ES-I3 (cell line): ENCODE measurements at regions not wholly inside any gene's neighbourhood (a gene's known extent, or its start where the extent isn't known, plus 50 kb on each side); places are given as distances from the start of the nearest gene placed in this dataset.

Source experiments
- H3K36me3 ChIP-seq: 2 replicates; pipeline ENCODE4 v1.6.1; 2013; ENCODE audit warnings: mild to moderate bottlenecking, low read length, control low read depth, moderate library complexity; ENCODE audit not compliant: insufficient read depth
- H3K4me1 ChIP-seq: 2 replicates; pipeline ENCODE4 v1.6.1; 2013; ENCODE audit warnings: mild to moderate bottlenecking, control low read depth, low read length; ENCODE audit not compliant: insufficient read depth
- H3K9ac ChIP-seq: 2 replicates; pipeline ENCODE4 v1.6.1; 2013; ENCODE audit warnings: low read depth, mild to moderate bottlenecking, low read length, moderate library complexity
- H3K9me3 ChIP-seq: 2 replicates; pipeline ENCODE4 v1.6.1; 2013; ENCODE audit warnings: mild to moderate bottlenecking, low read length, moderate library complexity; ENCODE audit not compliant: control insufficient read depth, insufficient read depth

DNA sequence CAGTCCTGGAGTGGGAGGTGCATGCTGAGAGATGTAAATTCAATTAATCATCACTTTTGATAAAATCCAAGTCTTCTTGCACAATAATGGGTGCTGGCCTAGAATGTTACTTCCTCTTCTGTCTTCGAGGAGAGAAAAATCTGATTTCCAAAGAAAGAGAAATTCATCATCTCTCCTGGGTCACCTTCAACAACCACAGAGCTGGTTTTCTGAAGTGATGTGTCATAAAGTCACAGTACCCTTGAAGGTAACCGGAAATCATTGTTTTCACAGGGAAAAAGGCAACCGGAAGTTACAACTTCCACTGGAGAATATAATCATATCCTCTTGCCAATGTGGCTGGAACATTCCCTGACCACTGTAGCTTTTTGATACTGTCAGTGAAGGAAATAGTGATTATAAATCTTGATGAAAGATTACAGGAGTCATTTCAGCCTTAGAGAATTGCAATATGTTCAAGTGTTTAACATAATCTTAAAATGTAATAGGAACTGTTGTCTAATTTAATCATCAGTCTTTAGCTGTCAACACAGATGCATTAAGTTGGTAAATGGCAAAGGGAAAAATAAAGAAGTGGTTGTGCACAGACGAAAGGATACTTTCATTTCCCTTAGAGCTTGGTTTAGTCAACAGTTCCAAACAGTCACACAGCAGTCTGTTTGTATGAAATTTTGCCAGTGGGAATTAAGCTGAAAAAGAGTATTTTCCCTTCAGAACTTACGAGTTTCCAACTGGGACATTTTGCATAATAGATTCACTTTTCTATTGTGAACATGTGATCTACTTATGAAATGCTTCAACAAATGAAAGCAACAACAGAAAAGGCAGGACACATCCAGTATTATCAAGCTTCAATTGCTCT is 106.5 kb upstream of the SLC4A7 start:
- H3K4me1 ChIP-seq, result peaks cover 21% of the 10 kb centered on the region
- H3K9ac ChIP-seq, result no peak overlapping the region
- H3K36me3 ChIP-seq, result no peaks in the 10 kb centered on the region
- no peaks in the 10 kb centered on the region for H3K9me3 ChIP-seq

DNA sequence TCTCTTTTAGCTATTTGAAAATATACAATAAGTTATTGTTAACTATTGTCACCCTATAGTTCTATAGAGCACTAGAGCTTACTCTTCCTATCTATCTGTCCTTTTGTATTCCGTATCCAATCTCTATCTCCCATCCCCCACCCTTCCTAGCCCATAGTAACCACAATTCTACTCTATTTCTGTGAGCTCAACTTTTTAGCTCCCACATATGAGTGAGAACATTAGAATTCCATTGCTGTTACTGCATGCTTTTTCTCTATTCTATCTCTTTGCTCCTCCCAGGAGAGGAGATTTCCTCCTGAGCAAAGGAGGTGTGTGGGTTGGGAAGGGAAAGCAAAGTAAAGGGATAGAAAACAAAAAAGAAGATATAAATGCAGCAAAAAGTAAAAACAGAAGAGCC is 105.6 kb upstream of the SLC4A7 start:
- Histone ChIP-seq H3K9me3 (no peaks in the 10 kb centered on the region), H3K9ac (no peak overlapping the region), H3K36me3 (no peaks in the 10 kb centered on the region), H3K4me1 (peaks cover 26% of the 10 kb centered on the region)

DNA sequence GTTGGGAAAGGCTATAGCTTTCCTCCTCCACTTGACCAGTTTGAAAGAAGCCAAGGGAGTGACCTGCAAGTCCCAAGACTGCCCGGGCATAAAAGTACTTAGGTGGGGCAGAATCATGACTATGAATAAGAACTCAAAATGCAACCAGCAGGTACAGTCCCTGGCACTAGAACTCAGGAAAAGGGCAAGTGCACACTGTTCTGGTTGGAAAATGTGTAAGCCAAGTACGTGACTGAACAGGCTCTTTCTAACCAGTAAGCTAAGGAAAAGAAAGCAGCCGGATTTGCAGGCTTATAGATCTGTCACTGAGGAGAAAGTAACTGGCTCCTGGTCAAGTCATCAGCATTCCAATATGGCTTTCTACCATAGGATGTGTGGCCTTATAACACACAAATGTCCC is 101.2 kb upstream of the SLC4A7 start:
- Histone ChIP-seq H3K9me3 (no peaks in the 10 kb centered on the region), H3K9ac (no peak overlapping the region), H3K36me3 (no peaks in the 10 kb centered on the region)

DNA sequence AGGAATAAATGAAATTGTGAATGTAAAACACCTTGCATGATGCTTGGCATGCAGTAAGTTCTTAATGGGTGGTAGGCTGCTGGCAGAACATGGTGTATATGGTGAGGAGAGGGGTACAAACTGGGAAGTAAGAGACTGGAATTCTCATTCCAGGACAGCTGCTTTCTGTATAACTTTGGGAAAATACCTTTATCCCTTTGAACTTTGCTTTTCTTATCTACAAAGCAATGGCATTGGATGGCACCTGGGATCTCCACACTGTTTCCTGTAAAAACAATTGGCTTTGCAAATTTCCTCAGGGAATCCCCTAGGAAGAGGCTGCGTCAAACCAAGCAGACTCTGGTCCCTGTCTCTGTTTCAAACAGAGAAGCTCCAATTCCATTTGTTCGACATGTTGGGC is 100.7 kb upstream of the SLC4A7 start:
- Histone ChIP-seq H3K9me3 (no peaks in the 10 kb centered on the region), H3K9ac (no peak overlapping the region), H3K36me3 (no peaks in the 10 kb centered on the region), H3K4me1 (peaks cover 9% of the 10 kb centered on the region)

More for the DNA sequence above, 101.2 kb upstream of the SLC4A7 start:
- H3K4me1 ChIP-seq, result peaks cover 15% of the 10 kb centered on the region

DNA sequence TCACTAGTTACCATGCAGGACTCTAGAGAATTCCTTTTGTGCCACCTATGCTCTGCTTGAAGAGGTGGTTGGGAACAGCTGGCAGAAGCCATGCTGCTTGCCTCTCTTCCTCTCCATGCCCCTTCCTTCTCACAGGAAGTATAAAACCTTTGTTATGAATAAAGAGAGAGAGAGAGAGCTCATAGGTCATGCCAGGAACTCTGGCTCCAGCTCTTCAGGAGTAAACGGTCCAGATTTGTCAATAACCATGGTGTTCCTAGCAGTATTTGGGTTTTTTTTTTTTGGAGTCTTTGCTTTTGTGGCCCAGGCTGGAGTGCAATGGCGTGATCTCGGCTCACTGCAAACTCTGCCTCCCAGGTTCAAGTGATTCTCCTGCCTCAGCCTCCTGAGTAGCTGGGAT is 97.7 kb upstream of the SLC4A7 start:
- H3K9me3 ChIP-seq, result no peaks in the 10 kb centered on the region
- H3K4me1 ChIP-seq, result peaks cover 5% of the 10 kb centered on the region
- no peaks in the 10 kb centered on the region for H3K36me3 ChIP-seq
- no peak overlapping the region for H3K9ac ChIP-seq

DNA sequence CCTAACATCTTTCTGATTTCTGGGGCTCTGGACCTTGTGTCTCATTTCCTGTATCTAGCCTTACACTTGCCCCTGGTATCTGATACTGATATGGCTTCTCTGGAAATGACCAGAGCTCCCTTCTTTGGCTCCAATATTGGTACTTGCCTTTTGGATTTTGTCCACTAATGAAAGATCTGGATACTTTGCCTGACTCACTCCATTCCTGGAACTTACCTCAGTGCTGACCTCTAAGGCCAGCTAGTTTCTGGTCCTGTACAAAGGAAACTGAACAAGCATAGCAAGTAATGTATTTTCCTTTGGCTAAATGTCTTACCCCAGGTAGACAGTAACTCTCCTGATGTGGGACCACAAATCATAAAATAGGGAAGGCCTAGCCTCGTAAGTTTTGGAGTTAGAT is 93.8 kb upstream of the SLC4A7 start:
- Histone ChIP-seq H3K9ac (no peak overlapping the region), H3K4me1 (no peaks in the 10 kb centered on the region), H3K36me3 (no peaks in the 10 kb centered on the region), H3K9me3 (no peaks in the 10 kb centered on the region)

DNA sequence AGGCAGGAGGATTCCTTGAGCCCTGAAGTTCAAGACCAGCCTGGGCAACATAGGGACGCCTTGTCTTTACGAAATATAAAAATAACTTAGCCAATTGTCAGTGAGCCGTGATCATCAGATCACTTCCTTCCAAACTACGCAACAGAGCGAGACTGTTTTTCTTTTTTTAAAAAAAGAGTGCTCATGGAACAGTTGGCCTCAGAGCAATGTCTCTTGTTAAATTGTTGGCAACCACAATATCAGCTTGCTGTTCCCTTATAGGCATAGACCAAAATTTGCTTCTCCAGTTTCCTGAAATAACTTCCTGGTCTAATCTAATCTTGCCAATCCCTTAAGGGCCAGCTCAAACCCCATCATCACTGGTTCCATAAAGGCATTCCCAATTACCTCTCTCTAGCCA is 93.3 kb upstream of the SLC4A7 start:
- no peaks in the 10 kb centered on the region for H3K36me3 ChIP-seq
- H3K9ac ChIP-seq, result no peak overlapping the region
- H3K9me3 ChIP-seq, result no peaks in the 10 kb centered on the region
- no peaks in the 10 kb centered on the region for H3K4me1 ChIP-seq

DNA sequence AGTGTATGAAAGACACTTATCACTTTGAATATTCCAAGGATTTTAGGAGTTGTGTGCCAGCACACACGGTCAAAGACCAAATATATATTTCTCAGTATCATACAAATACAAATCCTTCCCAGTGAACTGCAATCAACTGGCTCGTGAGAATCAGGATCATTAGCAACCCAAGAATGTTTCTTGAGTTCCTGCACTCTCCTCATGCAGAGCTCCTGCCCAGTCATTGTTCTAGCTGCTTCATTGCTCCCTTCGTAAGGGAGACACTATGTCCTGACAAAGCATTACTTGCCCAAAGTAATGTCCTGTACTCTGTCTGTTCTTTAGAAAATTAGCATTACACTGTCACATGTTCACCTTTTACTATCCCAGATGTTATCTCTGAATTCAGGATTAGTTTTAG is 92.0 kb upstream of the SLC4A7 start:
- Histone ChIP-seq H3K9me3 (no peaks in the 10 kb centered on the region), H3K9ac (no peak overlapping the region), H3K36me3 (no peaks in the 10 kb centered on the region), H3K4me1 (peaks cover 5% of the 10 kb centered on the region)

DNA sequence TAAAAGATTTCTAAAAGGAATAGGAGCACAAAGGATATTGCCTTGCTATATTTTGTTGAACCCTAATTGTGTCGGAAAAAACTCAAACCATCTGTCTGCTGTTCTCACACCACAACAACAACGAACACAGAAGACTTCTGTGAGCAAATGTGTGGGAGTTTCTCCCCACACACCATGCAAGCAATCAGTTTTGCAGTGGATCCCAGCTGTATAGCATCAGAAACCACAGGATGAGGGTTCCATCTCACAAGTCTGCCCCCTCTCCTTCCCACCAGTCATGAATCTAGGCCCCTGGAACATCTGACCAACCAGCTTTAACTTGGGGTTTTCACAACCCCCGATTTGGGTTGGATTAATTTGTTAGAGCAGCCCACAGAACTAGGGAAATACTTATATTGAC is 91.3 kb upstream of the SLC4A7 start:
- Histone ChIP-seq H3K9ac (no peak overlapping the region), H3K4me1 (peaks cover 11% of the 10 kb centered on the region), H3K36me3 (no peaks in the 10 kb centered on the region), H3K9me3 (no peaks in the 10 kb centered on the region)

DNA sequence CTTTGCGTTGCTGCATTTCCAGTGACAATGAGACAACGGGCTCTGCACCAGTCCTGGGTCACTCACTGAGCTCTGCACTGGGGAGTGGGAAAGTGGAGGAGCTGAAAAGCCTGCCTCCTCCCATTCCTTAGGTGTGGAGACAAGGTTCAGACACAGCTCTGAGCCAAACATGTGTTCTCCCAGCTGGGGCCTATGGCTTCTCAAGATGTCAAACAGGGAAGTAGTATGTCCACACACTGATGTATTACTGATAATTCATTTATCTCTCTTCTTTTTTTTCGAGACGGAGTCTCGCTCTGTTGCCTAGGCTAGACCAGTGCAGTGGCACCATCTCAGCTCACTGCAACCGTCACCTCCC is 90.2 kb upstream of the SLC4A7 start:
- H3K9ac ChIP-seq, result no peak overlapping the region
- H3K4me1 ChIP-seq, result peaks cover 11% of the 10 kb centered on the region
- H3K9me3 ChIP-seq, result no peaks in the 10 kb centered on the region
- H3K36me3 ChIP-seq, result no peaks in the 10 kb centered on the region

DNA sequence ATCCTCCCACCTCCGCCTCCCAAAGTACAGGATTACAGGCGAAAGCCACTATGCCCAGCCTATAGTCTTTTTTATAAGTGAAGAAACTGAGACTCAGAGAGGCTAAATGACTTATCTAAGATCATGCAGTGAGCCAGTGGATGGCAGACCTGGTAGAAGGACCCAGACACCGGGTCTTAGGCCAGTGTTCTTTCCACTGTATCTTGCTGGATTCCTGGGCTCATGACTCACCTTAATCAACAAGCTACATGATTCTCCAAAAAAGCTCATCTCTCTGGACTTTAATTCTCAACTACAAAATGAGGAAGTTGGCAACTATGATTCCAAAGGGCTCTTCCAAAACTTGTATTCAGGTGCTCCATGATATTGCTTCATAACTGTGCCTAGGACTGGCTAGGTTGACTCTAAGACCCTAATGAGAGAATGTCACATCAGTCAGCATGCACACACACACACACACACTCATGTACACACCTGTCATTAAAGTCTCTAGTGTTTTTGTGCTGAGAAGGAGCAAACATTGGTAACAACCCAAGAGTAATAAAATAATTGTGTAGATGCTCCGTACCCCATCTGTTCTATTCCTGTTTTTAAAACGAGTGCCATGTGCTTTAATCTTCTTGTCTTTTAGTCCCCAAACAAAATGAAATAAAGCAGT is 89.7 kb upstream of the SLC4A7 start:
- H3K9me3 ChIP-seq, result no peaks in the 10 kb centered on the region
- H3K9ac ChIP-seq, result no peak overlapping the region
- peaks cover 11% of the 10 kb centered on the region for H3K4me1 ChIP-seq
- H3K36me3 ChIP-seq, result no peaks in the 10 kb centered on the region

DNA sequence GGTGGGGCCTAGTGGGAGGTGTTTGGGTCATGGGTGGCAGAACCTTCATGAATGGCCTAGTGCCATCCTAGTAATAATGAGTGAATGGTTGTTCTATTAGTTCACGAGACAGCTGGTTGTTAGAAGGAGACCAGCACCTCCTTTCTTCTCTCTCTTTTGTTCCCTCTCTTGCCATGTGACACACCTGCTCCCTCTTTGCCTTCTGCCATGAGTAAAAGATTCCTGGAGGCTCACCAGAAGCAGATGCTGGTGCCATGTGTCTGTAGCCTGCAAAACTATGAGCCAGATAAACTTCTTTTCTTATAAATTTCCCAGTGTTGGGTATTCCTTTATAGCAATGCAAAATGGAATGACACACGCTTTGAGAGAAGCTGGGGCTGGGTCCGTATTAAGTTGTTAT is 89.0 kb upstream of the SLC4A7 start:
- Histone ChIP-seq H3K9ac (no peak overlapping the region), H3K9me3 (no peaks in the 10 kb centered on the region), H3K4me1 (peaks cover 11% of the 10 kb centered on the region)

DNA sequence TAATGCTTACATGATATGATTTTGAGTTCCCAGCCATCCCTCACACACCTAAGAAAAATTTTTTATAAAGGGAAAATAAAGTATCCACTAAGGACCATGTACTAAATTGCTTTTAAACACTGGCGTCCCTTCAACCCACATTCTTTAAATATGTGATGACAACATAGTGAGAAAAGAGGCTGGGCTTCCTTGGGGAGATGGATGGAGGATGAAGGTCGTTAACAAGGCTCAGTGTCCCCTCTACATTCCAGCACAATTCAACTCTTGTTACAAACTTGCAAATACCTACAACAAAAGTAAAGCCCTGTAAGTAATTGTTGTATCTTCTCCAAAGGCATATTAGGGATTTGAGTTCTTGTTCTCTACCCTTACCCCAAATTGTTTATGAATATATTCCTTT is 87.2 kb upstream of the SLC4A7 start:
- H3K9me3 ChIP-seq, result no peaks in the 10 kb centered on the region
- peaks cover 11% of the 10 kb centered on the region for H3K4me1 ChIP-seq
- H3K36me3 ChIP-seq, result no peaks in the 10 kb centered on the region
- H3K9ac ChIP-seq, result no peak overlapping the region

More for the DNA sequence above, 89.0 kb upstream of the SLC4A7 start:
- no peaks in the 10 kb centered on the region for H3K36me3 ChIP-seq

DNA sequence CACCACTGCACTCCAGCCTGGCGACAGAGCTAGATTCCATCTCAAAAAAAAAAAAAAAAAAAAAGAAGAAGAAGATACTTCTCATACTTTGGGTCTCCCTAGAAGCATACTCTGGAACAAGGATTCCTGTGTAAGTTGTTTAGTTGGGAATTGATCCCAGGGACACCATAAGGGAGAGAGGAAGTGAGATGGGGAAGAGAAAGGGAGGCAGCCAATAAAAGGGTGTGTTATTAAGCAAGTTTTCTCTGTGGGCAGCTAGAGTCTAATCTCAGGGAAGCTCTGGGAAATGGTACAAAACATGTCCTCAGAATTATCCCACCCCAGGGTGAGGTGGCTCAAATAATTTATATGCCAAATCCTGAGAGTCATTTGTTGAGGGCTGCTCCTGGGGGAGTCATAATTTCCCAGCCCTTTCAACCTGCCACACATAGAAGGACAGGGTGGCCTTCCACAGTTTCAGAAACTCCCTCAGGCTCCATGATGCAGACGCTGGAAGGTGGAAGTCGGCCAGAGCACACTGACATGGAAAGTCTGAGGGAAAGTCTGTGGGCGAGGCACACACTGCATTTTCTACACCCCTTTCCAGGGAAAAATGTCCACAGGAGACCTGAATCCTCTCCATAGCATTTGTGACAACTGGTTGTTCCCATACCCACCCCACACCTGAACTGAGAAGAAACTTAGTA is 86.4 kb upstream of the SLC4A7 start:
- H3K9ac ChIP-seq, result no peak overlapping the region
- peaks cover 11% of the 10 kb centered on the region for H3K4me1 ChIP-seq
- H3K36me3 ChIP-seq, result no peaks in the 10 kb centered on the region
- no peaks in the 10 kb centered on the region for H3K9me3 ChIP-seq

DNA sequence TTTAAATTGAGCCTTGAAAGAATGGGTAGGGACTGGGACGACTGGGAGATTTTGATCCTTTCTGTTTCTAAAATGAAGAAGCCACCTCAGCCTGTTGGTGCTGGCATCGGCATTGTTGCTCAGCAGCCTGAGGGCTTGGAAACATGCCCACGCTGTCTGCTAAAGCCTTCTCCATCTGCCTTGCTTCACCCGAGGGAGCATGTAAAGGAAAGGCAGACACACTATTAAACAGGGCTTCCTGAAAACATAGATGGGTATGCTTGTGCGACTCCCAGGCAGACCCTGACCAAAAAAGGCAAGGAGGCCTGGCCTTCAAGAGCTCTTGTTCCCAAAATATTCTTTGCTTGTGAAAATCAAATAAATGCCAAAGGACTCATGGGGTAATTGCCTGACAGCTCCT is 84.2 kb upstream of the SLC4A7 start:
- H3K9me3 ChIP-seq, result no peaks in the 10 kb centered on the region
- H3K9ac ChIP-seq, result no peak overlapping the region
- no peaks in the 10 kb centered on the region for H3K36me3 ChIP-seq
- peaks cover 22% of the 10 kb centered on the region for H3K4me1 ChIP-seq
